ENCODE measurements at regions not wholly inside any gene's neighbourhood (a gene's known extent, or its start where the extent isn't known, plus 50 kb on each side); places are given as distances from the start of the nearest gene placed in this dataset.

GRCh38 chr6:131459005-131459404 lies 114.0 kb upstream of the ARG1 start:
- TF ChIP-seq EZH2 (IDR thresholded peaks at IDR 0.05; ENCODE audit: borderline replicate concordance, low read length) (no peak), CTCF (IDR thresholded peaks at IDR 0.05; ENCODE audit: low read length) (no peak)

Measured in OCI-LY1 (cell line).